ENCODE measurements at regions not wholly inside any gene's neighbourhood (a gene's known extent, or its start where the extent isn't known, plus 50 kb on each side); places are given as distances from the start of the nearest gene placed in this dataset.
"Not testable (repeated sequence)": the region's sequence is repeated elsewhere in the genome, so short reads cannot be mapped to it uniquely, and the experiment has no call there.

- in situ Hi-C loops (cut with MboI; ENCODE audit: low sequenced_read_pairs); H3K27me3 ChIP-seq (ENCODE audit: low read depth); H3K36me3 ChIP-seq (replicated peaks); H3K4me1 ChIP-seq; H3K4me3 ChIP-seq; H3K9me3 ChIP-seq: not testable (repeated sequence)
- peak; percentile 1 to 6 for DNase-seq (ENCODE audit: low spot score in 2 of 2)
These were observed 187.0 kb upstream of the TP53TG3D start for GRCh38 chr16:32066016-32066651.

GRCh38 chr16:32071586-32071985 lies 181.5 kb upstream of the TP53TG3D start:
- H3K9me3 ChIP-seq; in situ Hi-C loops (cut with MboI; ENCODE audit: low sequenced_read_pairs); H3K4me3 ChIP-seq; H3K27me3 ChIP-seq (ENCODE audit: low read depth); H3K36me3 ChIP-seq (replicated peaks); DNase-seq (ENCODE audit: low spot score in 2 of 2); H3K4me1 ChIP-seq: not testable (repeated sequence)

- DNase-seq (ENCODE audit: low spot score in 2 of 2); H3K9me3 ChIP-seq; H3K27me3 ChIP-seq (ENCODE audit: low read depth); in situ Hi-C loops (cut with MboI; ENCODE audit: low sequenced_read_pairs); H3K4me3 ChIP-seq; H3K4me1 ChIP-seq; H3K36me3 ChIP-seq (replicated peaks): not testable (repeated sequence)
These were observed 169.2 kb upstream of the TP53TG3D start for GRCh38 chr16:32083891-32084290.

- H3K9me3 ChIP-seq; H3K36me3 ChIP-seq (replicated peaks); H3K27me3 ChIP-seq (ENCODE audit: low read depth); in situ Hi-C loops (cut with MboI; ENCODE audit: low sequenced_read_pairs); H3K4me3 ChIP-seq; H3K4me1 ChIP-seq: not testable (repeated sequence)
- DNase-seq (ENCODE audit: low spot score in 2 of 2) = peak in 1 of 2 experiments; percentile 7
These were observed 168.3 kb upstream of the TP53TG3D start for GRCh38 chr16:32084656-32085401.

GRCh38 chr16:32085438-32086141 lies 167.5 kb upstream of the TP53TG3D start:
- H3K9me3 ChIP-seq; H3K36me3 ChIP-seq (replicated peaks); H3K4me1 ChIP-seq; H3K27me3 ChIP-seq (ENCODE audit: low read depth); in situ Hi-C loops (cut with MboI; ENCODE audit: low sequenced_read_pairs): not testable (repeated sequence)
- DNase-seq (ENCODE audit: low spot score in 2 of 2) = peak; percentile 2 to 11
- H3K4me3 ChIP-seq = peak overlapping the region; percentile 13; the same call in 1 of the 2 replicates

- H3K4me1 ChIP-seq; H3K27me3 ChIP-seq (ENCODE audit: low read depth); H3K4me3 ChIP-seq; DNase-seq (ENCODE audit: low spot score in 2 of 2); H3K36me3 ChIP-seq (replicated peaks); H3K9me3 ChIP-seq; in situ Hi-C loops (cut with MboI; ENCODE audit: low sequenced_read_pairs): not testable (repeated sequence)
These were observed 137.5 kb upstream of the TP53TG3D start for GRCh38 chr16:32115562-32115961.

GRCh38 chr16:32116080-32116479 lies 137.0 kb upstream of the TP53TG3D start:
- Histone ChIP-seq H3K36me3 (replicated peaks) (no peaks in the 10 kb centered on the region), H3K9me3 (no peaks in the 10 kb centered on the region), H3K4me3 (peak overlapping the region; percentile 30), H3K4me1 (no peaks in the 10 kb centered on the region), H3K27me3 (ENCODE audit: low read depth) (no peaks in the 10 kb centered on the region)
- peak in 1 of 2 experiments; percentile 12 for DNase-seq (ENCODE audit: low spot score in 2 of 2)
- in situ Hi-C loops (cut with MboI; ENCODE audit: low sequenced_read_pairs) = no loop called here

- H3K27me3 ChIP-seq (ENCODE audit: low read depth); H3K36me3 ChIP-seq (replicated peaks); H3K9me3 ChIP-seq; in situ Hi-C loops (cut with MboI; ENCODE audit: low sequenced_read_pairs); H3K4me1 ChIP-seq: not testable (repeated sequence)
- H3K4me3 ChIP-seq = peak overlapping the region; percentile 30
- peak in 1 of 2 experiments; percentile 6 for DNase-seq (ENCODE audit: low spot score in 2 of 2)
These were observed 136.6 kb upstream of the TP53TG3D start for GRCh38 chr16:32116533-32116932.

GRCh38 chr16:32120372-32120771 lies 132.7 kb upstream of the TP53TG3D start:
- in situ Hi-C loops (cut with MboI; ENCODE audit: low sequenced_read_pairs); H3K9me3 ChIP-seq; H3K4me1 ChIP-seq: not testable (repeated sequence)

GRCh38 chr16:32120779-32121178 lies 132.3 kb upstream of the TP53TG3D start:
- DNase-seq (ENCODE audit: low spot score in 2 of 2); H3K27me3 ChIP-seq (ENCODE audit: low read depth); H3K4me1 ChIP-seq; H3K36me3 ChIP-seq (replicated peaks); H3K9me3 ChIP-seq; in situ Hi-C loops (cut with MboI; ENCODE audit: low sequenced_read_pairs); H3K4me3 ChIP-seq: not testable (repeated sequence)

More at GRCh38 chr16:32120372-32120771, 132.7 kb upstream of the TP53TG3D start:
- H3K27me3 ChIP-seq (ENCODE audit: low read depth); H3K4me3 ChIP-seq; H3K36me3 ChIP-seq (replicated peaks); DNase-seq (ENCODE audit: low spot score in 2 of 2): not testable (repeated sequence)

- in situ Hi-C loops (cut with MboI; ENCODE audit: low sequenced_read_pairs); H3K4me3 ChIP-seq; H3K9me3 ChIP-seq; DNase-seq (ENCODE audit: low spot score in 2 of 2); H3K27me3 ChIP-seq (ENCODE audit: low read depth); H3K36me3 ChIP-seq (replicated peaks); H3K4me1 ChIP-seq: not testable (repeated sequence)
These were observed 131.7 kb upstream of the TP53TG3D start for GRCh38 chr16:32121273-32121900.

- H3K4me1 ChIP-seq; H3K36me3 ChIP-seq (replicated peaks); H3K4me3 ChIP-seq; DNase-seq (ENCODE audit: low spot score in 2 of 2); in situ Hi-C loops (cut with MboI; ENCODE audit: low sequenced_read_pairs); H3K9me3 ChIP-seq; H3K27me3 ChIP-seq (ENCODE audit: low read depth): not testable (repeated sequence)
These were observed 100.7 kb upstream of the TP53TG3D start for GRCh38 chr16:32152434-32152833.

- H3K36me3 ChIP-seq (replicated peaks); H3K4me1 ChIP-seq; H3K27me3 ChIP-seq (ENCODE audit: low read depth); H3K4me3 ChIP-seq; DNase-seq (ENCODE audit: low spot score in 2 of 2); H3K9me3 ChIP-seq; in situ Hi-C loops (cut with MboI; ENCODE audit: low sequenced_read_pairs): not testable (repeated sequence)
These were observed 65.0 kb upstream of the TP53TG3D start for GRCh38 chr16:32187918-32188669.
